Stimulated activated CD8-positive, alpha-beta memory T cell treated with anti-CD3 and anti-CD28 coated beads, Interleukin-7, amount 100 ng/mL, for 48 hours (primary cell): ENCODE measurements at regions not wholly inside any gene's neighbourhood (a gene's known extent, or its start where the extent isn't known, plus 50 kb on each side); places are given as distances from the start of the nearest gene placed in this dataset.

Experiments
- DNase-seq, 2 donors: peaks; one replicate each; pipeline ENCODE4 v3.0.0-alpha.2; 2020; ENCODE audit warnings: low read depth in 1 of 2; ENCODE audit errors: extremely low read depth in 1 of 2

DNA sequence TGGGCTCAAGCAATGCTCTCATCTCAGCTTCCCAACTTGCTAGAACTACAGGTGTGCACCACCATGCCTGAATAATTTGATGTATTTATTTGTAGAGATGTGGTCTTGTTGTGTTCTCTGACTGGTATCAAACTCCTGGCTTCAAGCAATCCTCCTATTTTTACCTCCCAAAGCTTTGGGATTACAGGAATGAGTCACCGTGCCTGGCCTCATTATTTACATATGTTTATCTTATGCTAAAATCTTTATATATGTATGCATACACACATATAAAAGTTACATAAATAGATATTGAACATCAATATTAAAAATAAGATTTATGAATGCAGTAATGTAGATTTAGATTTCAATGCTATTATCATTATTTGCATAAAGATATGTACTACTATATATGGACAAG, 1634.5 kb upstream of the LRRTM3 start:
- DNase-seq: no peak

DNA sequence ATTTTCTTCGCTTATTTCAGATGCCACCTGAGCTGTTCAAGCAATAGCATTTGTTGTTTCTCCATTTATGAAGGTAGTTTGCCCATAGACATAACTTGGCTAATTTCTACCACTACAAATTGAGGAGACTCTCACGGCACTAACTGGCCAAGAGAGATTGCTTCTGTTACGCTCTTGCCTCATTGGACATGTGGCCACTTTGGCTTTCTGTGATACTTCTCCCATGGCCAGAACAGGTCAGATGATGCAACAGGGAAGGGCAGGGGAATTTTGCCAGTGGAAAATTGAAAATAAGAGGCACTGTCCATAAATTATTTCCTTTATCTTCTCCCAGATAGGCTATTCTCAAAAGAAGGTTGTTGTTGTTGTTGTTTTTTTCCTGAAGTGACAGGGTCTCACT, 1633.3 kb upstream of the LRRTM3 start:
- no peak for DNase-seq

- no peak for DNase-seq
Observed at GRCh38 chr10:65294329-65294728, 1631.5 kb upstream of the LRRTM3 start.

DNA sequence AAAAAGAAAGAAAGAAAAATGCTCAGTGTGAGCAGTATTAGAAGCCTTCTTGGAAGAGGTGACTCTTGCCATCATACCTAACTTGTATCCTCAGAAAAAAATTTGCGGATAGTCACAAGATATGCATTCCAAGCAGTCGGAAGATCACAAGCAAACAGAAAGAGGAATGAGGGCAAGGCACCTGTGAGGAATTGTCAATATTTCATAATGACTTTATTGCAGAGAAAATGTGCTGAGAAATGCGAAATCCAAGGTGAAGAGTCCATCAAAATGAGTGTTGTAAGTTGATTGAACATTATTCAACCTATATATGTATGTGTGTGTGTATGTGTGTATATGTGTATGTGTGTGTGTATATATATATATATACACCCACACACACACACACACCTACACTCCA, 1624.7 kb upstream of the LRRTM3 start:
- DNase-seq: no peak

GRCh38 chr10:65306201-65306600, 1619.6 kb upstream of the LRRTM3 start:
- DNase-seq: no peak

- DNase-seq: no peak
Observed at GRCh38 chr10:65312876-65313275, 1613.0 kb upstream of the LRRTM3 start.

DNA sequence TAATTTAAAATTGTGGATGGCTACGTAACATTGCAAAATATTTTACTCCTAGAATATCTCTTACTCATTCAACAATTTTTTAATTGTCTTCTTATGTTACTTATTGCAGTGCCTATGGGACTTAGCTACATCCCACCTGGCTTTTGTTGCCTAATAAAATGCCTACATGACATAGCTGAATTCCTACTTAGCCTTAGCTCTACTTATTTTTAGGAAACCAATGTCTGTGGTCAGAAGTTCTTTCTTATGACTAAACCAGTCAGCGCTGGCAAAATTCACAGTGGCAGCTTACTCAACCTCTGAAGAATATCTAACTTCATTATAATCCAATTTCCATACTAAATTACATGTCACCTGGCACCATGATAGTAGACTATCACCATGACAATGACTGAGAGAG, 1612.4 kb upstream of the LRRTM3 start:
- DNase-seq: no peak

GRCh38 chr10:65314253-65314652, 1611.6 kb upstream of the LRRTM3 start:
- no peak for DNase-seq

GRCh38 chr10:65319493-65319892, 1606.3 kb upstream of the LRRTM3 start:
- DNase-seq: no peak

GRCh38 chr10:65320236-65321026, 1605.4 kb upstream of the LRRTM3 start:
- DNase-seq: no peak

DNA sequence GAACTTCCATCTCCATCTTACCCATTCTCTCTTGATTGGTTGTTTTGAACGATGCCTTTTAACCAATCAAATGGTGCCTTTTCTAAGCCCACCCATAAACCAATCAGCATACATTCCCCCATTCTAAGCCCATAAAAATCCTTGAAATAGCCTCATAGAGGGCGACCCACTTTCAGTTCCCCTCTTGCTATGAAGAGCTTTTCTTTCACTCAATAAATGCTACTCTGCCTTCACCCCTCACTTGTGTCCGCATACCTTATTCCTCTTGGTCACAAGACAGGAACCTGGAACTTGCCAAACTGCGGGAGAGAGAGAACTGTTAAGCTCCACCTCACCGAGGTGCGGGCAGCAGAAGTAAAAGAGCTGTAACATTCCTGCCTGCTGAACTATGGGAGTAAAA, 1602.0 kb upstream of the LRRTM3 start:
- DNase-seq: no peak

DNA sequence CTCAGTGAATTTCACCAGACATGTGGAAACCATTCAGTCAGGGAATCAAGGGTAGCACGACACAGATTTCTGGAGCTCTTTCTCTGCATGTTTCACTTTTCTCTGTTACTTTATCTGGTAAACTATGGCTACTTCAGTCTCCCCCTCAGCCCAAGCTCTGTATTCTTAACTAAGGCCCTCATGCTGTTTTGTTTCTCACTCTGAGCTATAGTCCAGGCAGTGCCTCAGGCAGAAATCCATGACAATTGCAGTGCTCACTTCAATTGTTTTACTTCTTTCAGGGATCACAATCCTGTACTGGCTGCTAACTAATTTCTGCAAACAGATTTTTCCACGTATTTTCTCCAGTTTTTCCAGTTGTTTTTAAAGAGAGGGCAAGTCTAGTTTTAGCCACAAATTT, 1599.9 kb upstream of the LRRTM3 start:
- no peak for DNase-seq

- no peak for DNase-seq
Observed at GRCh38 chr10:65328486-65328885, 1597.3 kb upstream of the LRRTM3 start.

DNA sequence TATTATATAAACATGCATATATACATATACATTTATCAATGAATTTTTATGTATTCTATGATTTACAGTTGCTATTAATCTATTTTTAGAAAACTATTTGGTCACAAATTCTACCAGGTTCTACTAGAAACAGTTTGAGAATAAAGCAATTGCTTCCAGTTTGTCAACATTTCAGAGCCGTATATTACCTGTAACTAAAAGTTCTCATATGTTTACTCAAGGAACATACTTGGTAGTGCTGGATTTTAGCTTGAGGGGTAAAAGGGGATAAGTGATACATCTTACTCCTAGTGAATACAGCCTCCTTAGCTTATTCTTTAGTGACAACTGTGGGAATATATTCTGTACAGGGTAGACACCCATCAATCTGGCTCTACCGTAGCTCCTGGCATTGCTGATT, 1590.5 kb upstream of the LRRTM3 start:
- DNase-seq: no peak

GRCh38 chr10:65340340-65340739, 1585.5 kb upstream of the LRRTM3 start:
- DNase-seq: no peak

- DNase-seq: no peak
Observed at GRCh38 chr10:65341323-65341925, 1584.4 kb upstream of the LRRTM3 start.

DNA sequence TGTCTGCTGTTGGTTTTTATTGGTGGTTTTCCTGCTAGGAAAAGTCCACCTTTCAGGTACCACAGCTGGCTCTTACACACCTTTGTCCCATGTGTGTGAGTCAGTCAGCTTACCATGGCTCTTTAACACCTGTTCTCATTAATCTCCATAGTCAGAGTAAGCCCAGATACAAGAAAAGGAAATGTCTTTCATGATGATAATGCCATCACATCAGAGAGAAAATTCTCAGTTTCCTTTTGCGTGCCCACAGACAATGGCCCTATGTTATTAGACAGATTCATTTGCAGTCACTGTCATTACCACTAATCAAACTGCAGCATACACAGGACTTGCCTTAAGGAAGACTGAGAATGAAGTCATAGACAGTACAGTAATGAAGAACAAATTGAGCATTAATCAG, 1583.6 kb upstream of the LRRTM3 start:
- no peak for DNase-seq

DNA sequence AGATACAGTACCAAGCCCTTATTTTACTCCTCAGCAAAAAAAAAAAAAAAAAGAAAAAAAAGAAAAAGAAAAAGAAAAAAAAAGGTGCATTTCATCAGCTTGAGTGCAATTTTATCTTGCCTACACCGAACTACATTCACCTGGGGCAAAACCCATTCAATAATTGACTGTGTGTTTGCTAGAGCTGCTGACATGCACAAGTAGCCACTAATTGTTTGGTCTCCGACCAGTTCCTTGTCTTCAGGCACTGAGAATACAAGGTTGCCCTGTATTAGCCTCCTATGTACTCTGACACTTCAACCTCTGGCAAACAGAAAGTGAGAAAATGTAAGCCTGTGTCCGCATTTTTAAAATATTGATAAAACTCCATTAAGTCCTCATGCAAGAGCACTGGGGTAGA, 1579.4 kb upstream of the LRRTM3 start:
- no peak for DNase-seq

- DNase-seq: no peak
Observed at GRCh38 chr10:65348637-65349036, 1577.2 kb upstream of the LRRTM3 start.

- DNase-seq: no peak
Observed at GRCh38 chr10:65350611-65351010, 1575.2 kb upstream of the LRRTM3 start.

DNA sequence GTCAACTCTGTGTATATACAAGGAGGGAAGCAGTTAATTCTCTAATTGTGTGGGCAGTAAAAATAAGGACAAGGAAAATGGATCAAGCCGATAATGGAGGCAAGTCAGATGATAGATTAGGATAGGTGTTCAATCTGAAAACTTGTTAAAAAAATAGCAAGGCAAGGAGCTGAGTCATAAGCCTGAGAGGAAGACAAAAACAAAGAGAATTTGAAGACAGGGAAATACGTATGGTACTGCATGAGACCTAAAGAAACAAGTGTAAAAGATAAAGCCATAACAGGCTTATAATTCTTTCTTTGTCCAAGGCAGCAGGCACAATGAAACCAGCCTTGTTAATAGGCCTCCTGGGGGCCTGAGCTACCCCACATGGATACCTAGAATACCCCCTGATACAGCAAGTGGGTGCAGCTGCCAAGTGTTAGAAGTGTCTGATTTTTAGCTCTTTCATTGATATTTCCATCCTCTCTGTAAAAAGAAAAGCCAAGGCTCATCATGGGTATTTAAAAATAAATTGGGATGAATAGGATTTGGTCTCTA, 1570.6 kb upstream of the LRRTM3 start:
- no peak for DNase-seq

- no peak for DNase-seq
Observed at GRCh38 chr10:65358565-65358964, 1567.3 kb upstream of the LRRTM3 start.
